ENCODE measurements at regions not wholly inside any gene's neighbourhood (a gene's known extent, or its start where the extent isn't known, plus 50 kb on each side); places are given as distances from the start of the nearest gene placed in this dataset.

DNA sequence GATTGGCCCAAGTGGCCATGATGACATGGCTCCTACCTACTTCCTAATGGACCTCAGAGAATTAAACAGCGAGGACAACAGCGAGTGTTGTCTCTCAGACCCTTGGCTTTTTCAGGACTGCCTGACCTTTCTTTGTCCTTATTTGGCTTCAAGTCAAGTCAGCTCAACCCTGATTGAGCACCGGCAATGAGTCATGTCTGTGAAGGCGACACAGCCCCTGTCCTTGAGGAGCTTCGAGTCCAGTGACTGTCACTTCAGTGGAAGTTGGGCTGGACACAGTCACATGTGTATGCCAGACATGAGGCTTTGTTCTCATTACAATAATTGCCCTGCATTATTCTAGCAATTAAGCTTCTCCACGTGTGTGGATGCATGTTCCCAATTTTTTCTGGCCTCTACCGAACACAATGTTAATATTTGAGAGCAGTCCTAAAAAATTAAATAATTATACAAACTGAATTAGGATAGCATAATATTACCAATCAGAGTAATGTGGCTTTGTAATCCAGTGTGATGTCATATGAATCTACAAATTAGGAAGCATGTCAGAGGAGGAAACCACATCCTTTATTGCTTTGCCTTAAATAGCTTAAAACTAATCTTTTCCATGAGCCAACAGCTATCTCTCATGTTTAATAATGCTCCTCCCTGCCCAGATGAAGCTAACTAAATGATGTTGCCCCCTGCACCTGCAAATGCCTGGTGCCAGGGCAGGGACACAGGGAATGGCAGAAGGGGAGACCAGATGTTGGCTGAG is 178.6 kb downstream of the CDH26 start:
- H3K36me3 ChIP-seq (replicated peaks in 1 of 2; ENCODE audit: control insufficient read depth in 1 of 2, insufficient read depth in 2 of 2, low read length in 1 of 2), result no peaks in the 10 kb centered on the region
- H3K27ac ChIP-seq (ENCODE audit: low read depth in 2 of 2, low read length in 1 of 2), result no peak overlapping the region
- H3K9ac ChIP-seq, result no peak overlapping the region
- no peak overlapping the region for H3K4me3 ChIP-seq (ENCODE audit: low read depth in 2 of 2, low read length in 1 of 2)
- H3K4me1 ChIP-seq (ENCODE audit: control insufficient read depth in 1 of 2, insufficient read depth in 2 of 2, low read depth in 1 of 2, low read length in 1 of 2), result peaks cover 0 to 2% of the 10 kb centered on the region in 2 experiments; a peak in 1 of 4 replicates
- H3F3A ChIP-seq (replicated peaks; ENCODE audit: insufficient read depth), result no peaks in the 10 kb centered on the region
- POLR2A ChIA-PET, result no interaction called here
- H2AFZ ChIP-seq (ENCODE audit: low read depth), result no peak overlapping the region
- H3K4me2 ChIP-seq, result no peak overlapping the region
- no peak for DNase-seq
- 30% methylated on average over 6 of the region's 7 CpGs for WGBS (ENCODE audit: low lambda C conversion rate)
- no peaks in the 10 kb centered on the region for H3K27me3 ChIP-seq (ENCODE audit: insufficient read depth)
- TF ChIP-seq FOXM1 (IDR thresholded peaks at IDR 0.05; ENCODE audit: low read depth) (no peak), RFX5 (IDR thresholded peaks at IDR 0.05; ENCODE audit: low read length) (no peak), RXRA (IDR thresholded peaks at IDR 0.05; ENCODE audit: borderline replicate concordance, low read depth) (no peak), FOSL2 (IDR thresholded peaks at IDR 0.05; ENCODE audit: borderline replicate concordance, low read depth) (no peak)
- H3K79me2 ChIP-seq (ENCODE audit: insufficient read depth), result no peaks in the 10 kb centered on the region
- H3K9me3 ChIP-seq, result no peaks in the 10 kb centered on the region
- no peaks in the 10 kb centered on the region for H3K9me2 ChIP-seq
- no peaks in the 10 kb centered on the region for H4K20me1 ChIP-seq (ENCODE audit: insufficient read depth)
- CTCF ChIA-PET, result interaction anchor here (0.7 to 1.8 kb wide), 6 partner anchors 10 to 1093 kb away, joined by 3 to 5 read pairs (median 4); no protein-coding TSS in a partner anchor

DNA sequence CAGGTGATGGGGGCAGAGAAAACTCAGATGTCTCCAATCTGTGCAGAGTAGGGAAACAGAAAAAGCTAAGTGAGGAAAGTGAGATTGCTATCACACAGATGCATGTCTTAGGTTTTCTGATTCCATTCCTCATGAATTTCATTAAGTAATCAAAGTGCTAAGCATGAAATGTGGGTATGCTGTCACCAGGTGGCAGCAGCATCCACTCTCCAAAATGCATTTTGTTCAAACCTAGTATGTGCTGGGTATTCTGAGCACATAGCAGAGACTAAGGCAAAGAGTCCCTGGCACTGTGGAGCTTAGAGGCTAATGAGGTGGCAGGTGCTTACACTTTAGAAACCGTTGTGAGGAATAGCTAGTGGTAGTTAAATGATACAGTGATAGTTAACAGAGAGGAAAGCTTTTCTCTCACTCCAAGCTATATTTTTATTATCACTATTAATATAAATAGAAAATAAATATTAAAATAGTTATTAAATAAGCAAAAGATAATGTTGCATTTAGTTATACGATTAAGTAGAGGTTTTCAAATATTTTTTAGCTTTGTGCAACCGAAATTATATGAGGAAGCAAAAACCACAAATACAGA is 179.5 kb downstream of the CDH26 start:
- Histone ChIP-seq H3K4me2 (no peak overlapping the region), H3K4me1 (ENCODE audit: control insufficient read depth in 1 of 2, insufficient read depth in 2 of 2, low read depth in 1 of 2, low read length in 1 of 2) (peaks cover 0 to 2% of the 10 kb centered on the region in 2 experiments; a peak in 1 of 4 replicates), H3K4me3 (ENCODE audit: low read depth in 2 of 2, low read length in 1 of 2) (no peak overlapping the region), H4K20me1 (ENCODE audit: insufficient read depth) (no peaks in the 10 kb centered on the region), H3K27me3 (ENCODE audit: insufficient read depth) (no peaks in the 10 kb centered on the region), H3K9me2 (no peaks in the 10 kb centered on the region), H3K9me3 (no peaks in the 10 kb centered on the region), H3K79me2 (ENCODE audit: insufficient read depth) (no peaks in the 10 kb centered on the region), H3K27ac (ENCODE audit: low read depth in 2 of 2, low read length in 1 of 2) (no peak overlapping the region), H3K36me3 (replicated peaks in 1 of 2; ENCODE audit: control insufficient read depth in 1 of 2, insufficient read depth in 2 of 2, low read length in 1 of 2) (no peaks in the 10 kb centered on the region), H3K9ac (no peak overlapping the region), H2AFZ (ENCODE audit: low read depth) (no peak overlapping the region), H3F3A (replicated peaks; ENCODE audit: insufficient read depth) (no peaks in the 10 kb centered on the region)
- TF ChIP-seq MXI1 (IDR thresholded peaks at IDR 0.05; ENCODE audit: low read depth, low read length) (no peak), TAF1 (IDR thresholded peaks at IDR 0.05; ENCODE audit: borderline replicate concordance, low read depth, low read length) (no peak), TCF12 (IDR thresholded peaks at IDR 0.05) (no peak), RXRA (IDR thresholded peaks at IDR 0.05; ENCODE audit: borderline replicate concordance, low read depth) (no peak), JUND (IDR thresholded peaks at IDR 0.05) (no peak), SMC3 (IDR thresholded peaks at IDR 0.05; ENCODE audit: low read depth, low read length) (no peak), EP300 (IDR thresholded peaks at IDR 0.05; ENCODE audit: borderline replicate concordance in 1 of 2, low read depth in 1 of 2, low read length in 1 of 2) (no peak), GATA2 (CRISPR knock-in tag; IDR thresholded peaks at IDR 0.05) (no peak)
- TF ChIP-seq, protein P1, sequence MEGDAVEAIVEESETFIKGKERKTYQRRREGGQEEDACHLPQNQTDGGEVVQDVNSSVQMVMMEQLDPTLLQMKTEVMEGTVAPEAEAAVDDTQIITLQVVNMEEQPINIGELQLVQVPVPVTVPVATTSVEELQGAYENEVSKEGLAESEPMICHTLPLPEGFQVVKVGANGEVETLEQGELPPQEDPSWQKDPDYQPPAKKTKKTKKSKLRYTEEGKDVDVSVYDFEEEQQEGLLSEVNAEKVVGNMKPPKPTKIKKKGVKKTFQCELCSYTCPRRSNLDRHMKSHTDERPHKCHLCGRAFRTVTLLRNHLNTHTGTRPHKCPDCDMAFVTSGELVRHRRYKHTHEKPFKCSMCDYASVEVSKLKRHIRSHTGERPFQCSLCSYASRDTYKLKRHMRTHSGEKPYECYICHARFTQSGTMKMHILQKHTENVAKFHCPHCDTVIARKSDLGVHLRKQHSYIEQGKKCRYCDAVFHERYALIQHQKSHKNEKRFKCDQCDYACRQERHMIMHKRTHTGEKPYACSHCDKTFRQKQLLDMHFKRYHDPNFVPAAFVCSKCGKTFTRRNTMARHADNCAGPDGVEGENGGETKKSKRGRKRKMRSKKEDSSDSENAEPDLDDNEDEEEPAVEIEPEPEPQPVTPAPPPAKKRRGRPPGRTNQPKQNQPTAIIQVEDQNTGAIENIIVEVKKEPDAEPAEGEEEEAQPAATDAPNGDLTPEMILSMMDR (IDR thresholded peaks at IDR 0.05), result no peak
- TF ChIP-seq, protein P2, sequence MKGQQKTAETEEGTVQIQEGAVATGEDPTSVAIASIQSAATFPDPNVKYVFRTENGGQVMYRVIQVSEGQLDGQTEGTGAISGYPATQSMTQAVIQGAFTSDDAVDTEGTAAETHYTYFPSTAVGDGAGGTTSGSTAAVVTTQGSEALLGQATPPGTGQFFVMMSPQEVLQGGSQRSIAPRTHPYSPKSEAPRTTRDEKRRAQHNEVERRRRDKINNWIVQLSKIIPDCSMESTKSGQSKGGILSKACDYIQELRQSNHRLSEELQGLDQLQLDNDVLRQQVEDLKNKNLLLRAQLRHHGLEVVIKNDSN (IDR thresholded peaks at IDR 0.05; ENCODE audit: borderline replicate concordance, low read depth), result no peak
- CTCF ChIA-PET, result interaction anchor here (0.7 to 1.8 kb wide), 7 partner anchors 9 to 1092 kb away, joined by 3 to 5 read pairs (median 4); no protein-coding TSS in a partner anchor
- POLR2A ChIA-PET, result no interaction called here
- DNase-seq, result no peak
- WGBS (ENCODE audit: low lambda C conversion rate), result 25% methylated on average over 3 of the region's 3 CpGs

All from SK-N-SH (cell line).